Fibroblast of gingiva (primary cell): ENCODE measurements at regions not wholly inside any gene's neighbourhood (a gene's known extent, or its start where the extent isn't known, plus 50 kb on each side); places are given as distances from the start of the nearest gene placed in this dataset.
"Not testable (repeated sequence)": the region's sequence is repeated elsewhere in the genome, so short reads cannot be mapped to it uniquely, and the experiment has no call there.

Experiments used
- DNase-seq: peaks from one replicate; pipeline ENCODE4 v3.0.0-alpha.2; 2011; ENCODE audit warnings: low read depth

DNA sequence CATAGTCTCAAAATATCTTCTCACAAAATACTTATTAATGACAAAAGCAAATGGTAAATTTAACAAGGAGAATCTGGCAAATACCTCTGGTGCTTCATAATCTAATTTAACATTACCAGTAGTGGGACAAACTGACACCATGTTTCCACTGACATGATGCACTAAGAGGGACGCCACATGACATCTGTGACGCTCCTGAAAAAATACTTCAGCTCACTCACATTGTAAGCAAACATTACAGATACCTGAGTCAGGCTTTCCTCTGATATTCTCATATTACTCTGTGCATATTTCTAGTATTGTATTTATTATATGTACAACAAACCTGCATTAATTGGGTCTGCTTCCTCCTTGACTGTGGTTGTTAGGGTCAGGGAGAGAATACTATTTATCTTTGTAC, 56.7 kb upstream of the OSMR start:
- DNase-seq: no peak

DNA sequence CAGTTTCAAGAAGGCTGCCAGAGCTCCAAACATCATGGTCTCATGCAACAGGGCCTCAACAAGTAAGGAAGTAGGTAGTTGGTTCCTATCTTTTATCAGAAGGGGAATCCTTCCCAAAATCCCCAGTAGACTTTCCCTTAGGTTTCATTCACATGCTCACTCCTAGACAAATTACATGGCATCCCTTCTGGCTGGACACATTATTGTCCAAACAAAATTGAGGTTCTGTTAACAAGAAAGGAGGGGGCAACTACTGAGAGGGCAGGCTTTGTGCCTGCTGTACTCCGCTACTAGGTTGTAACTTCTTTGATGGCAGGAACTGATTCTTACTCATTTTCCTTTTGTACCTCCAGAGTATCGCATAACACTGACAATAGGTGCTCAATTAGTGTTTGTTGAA, 56.0 kb upstream of the OSMR start:
- DNase-seq: no peak

DNA sequence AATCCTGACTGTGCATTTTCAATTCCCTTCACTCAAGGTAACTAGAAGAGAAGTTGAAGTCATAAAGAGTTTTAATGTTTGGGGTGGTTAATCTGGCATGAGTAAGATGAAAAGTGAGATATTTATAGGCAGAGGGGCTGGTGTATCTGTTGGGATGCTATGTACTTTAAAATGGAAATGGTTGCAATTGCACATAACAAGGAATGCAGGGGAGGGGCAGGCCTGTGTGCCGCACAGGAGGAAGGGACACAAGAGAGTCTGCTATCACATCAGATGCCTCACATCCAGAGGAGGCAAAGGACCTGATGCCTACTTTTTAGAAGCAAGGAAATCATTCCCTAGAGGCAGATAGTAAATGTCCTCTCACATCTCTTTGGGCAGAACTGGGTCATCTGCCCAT, 55.5 kb upstream of the OSMR start:
- DNase-seq: no peak

DNA sequence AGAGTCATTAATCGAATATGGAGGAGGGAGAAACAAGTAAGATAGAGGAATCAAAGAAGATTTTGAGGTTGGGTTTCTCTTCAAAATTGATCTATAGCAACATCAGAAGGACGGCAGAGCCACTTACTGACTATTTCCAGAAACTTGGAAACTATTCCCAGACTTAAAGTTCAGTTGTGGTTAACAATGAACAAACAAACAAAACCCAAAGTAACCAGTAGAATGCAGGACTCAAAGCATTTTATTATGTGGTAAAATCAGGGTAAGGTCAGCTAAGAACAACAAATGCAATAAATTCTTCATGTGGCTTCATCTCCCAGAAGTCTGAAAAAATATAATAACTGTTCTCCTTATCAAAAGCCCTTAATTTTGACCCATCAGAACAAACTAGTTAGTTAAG, 54.9 kb upstream of the OSMR start:
- peak; percentile 48 for DNase-seq

DNA sequence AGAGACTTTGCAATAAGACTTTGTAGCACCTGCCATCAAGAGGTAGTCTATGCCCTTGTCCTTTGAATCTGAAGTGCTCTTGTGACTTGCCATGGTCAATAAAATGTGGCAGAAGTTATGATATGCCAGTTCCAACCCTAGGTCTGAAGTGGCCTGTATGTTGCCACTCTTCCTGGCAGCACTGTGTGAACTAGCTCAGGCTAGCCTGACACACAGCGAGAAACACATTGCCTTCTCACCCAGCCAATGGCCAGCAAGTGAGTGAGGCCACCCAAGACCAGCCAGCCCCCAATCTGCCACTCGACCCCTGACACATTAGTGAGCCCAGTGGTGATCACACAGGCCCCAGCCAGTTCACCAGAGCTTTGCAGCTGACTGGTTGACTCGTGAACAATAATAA, 52.7 kb upstream of the OSMR start:
- no peak for DNase-seq

DNA sequence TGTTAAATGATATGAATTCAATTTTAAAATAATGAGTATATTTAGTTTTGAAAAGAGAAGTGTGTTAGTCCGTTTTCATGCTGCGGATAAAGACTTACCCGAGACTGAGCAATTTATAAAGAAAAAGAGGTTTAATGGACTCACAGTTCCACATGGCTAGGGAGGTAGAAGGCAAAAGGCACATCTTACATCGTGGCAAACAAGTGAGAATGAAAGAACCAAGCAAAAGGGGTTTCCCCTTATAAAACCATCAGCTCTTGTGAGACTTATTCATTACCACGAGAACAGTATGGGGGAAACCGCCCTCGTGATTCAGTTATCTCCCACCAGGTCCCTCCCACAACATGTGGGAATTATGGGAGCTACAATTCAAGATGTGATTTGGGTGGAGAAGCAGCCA, 51.8 kb upstream of the OSMR start:
- DNase-seq: not testable (repeated sequence)

DNA sequence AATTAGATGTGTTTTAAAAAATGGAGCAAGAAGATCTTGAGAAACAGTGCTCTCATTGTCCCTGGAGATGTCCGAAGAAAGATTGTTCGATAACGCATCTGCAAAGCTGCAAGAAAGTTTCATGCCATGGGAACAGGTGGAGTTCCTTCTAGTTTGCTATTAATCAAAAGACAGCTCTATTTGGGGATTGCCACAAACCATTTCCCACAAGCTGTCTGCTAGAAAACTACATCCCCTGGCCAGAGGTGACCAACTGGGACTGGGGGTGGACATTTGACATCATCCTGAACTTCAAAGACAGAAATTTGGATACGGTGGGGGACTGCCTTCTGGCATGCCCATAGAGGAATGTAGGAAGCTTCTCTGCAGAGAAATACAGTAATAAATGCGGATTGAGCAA, 50.8 kb upstream of the OSMR start:
- DNase-seq: no peak

DNA sequence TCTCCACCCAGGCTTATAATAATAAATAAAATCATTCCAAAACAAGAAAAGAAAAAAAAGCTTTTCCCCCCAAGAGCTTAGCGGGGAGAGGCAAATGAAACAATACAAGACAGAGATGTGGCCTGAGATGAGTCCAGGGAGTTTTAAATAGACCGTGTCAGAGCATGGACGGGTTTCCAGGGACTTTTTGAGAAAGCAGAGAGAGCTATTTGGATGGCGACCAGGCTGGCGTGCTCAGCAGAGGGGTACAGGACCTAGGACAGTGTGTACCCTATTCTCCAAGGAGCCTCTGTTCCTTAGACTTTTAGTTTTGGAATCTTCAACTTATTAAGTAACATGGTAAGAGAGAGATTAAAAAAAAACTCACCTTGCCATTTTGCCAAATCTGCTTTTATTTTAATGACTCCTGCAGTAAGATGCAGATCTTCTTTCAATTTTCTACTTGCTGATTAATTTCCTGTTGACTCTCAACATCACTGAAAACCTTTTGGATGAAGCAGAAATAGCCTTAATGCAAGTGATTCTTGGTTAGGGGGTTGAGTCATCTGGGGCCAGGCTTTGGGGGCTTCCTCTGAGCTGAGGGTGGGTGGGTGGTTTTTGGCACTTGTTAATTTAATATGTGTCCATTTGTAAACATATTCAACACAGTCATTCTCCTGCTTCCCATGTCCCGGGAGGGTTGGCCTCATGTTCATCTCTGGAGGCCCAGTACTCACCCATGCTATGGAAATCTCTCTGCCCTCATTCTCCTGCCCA, 49.6 kb upstream of the OSMR start:
- peak; percentile 72 for DNase-seq
